HL-60 (cell line): ENCODE measurements at regions not wholly inside any gene's neighbourhood (a gene's known extent, or its start where the extent isn't known, plus 50 kb on each side); places are given as distances from the start of the nearest gene placed in this dataset.

Experiments used
- CTCF ChIP-seq: IDR thresholded peaks from one replicate; pipeline ENCODE4 v1.5.1; 2011; ENCODE audit warnings: low read length, control low read depth, inconsistent platforms; ENCODE audit not compliant: insufficient read depth
- POLR2AphosphoS5 ChIP-seq: IDR thresholded peaks from 2 replicates; pipeline ENCODE4 v1.6.1; 2012; ENCODE audit warnings: low read depth
- REST ChIP-seq: IDR thresholded peaks from 2 replicates; pipeline ENCODE4 v1.6.1; 2012; ENCODE audit warnings: low read depth; ENCODE audit not compliant: insufficient replicate concordance

DNA sequence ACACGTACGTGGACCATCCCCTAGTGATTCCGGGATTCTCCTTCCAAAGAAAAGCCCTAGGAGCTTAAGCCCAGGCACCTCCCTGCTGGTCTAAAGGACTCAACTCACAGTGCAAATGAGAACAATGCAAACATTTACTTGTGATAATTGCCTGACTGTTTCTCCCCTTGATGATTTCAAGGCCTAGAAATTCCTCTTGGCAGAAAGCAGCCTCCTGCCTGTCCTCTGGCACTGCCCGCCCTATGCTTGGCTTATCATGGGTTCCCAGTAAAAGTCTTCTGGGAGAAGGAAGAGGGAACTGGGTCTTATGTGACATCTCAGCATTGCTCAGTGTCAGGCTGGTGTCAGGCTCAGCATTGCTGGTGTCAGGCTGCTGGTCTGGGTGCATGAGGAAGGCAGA lies 351.8 kb downstream of the SHANK2 start:
- TF ChIP-seq POLR2AphosphoS5 = no peak
- no peak for TF ChIP-seq CTCF
- no peak for TF ChIP-seq REST
